Smooth muscle cell (in vitro differentiated cells): ENCODE measurements at regions not wholly inside any gene's neighbourhood (a gene's known extent, or its start where the extent isn't known, plus 50 kb on each side); places are given as distances from the start of the nearest gene placed in this dataset.

Experiments
- DNase-seq: peaks from one replicate; lab custom pipeline; 2025; ENCODE audit not compliant: unreplicated experiment; lab: John Stamatoyannopoulos, UW
- H2AFZ ChIP-seq: fragments of 200-600 bp; sonication (generic); 2 replicates; pipeline ENCODE4 v1.6.0; 2016; ENCODE audit warnings: antibody characterized with exemption, low read depth, mild to moderate bottlenecking
- H3F3A ChIP-seq: fragments of 200-600 bp; sonication (generic); 2 replicates; pipeline ENCODE4 v1.6.0; 2017; ENCODE audit warnings: antibody characterized with exemption, low read depth
- H3K27ac ChIP-seq: fragments of 200-600 bp; sonication (generic); 2 replicates; pipeline ENCODE4 v1.5.1; 2016; ENCODE audit warnings: low read depth, mild to moderate bottlenecking
- H3K27me3 ChIP-seq: fragments of 200-600 bp; sonication (generic); 2 replicates; pipeline ENCODE4 v1.6.1; 2016; ENCODE audit warnings: low read depth, mild to moderate bottlenecking
- H3K36me3 ChIP-seq: fragments of 200-600 bp; sonication (generic); 2 replicates; pipeline ENCODE4 v1.5.1; 2016; ENCODE audit warnings: low read depth
- H3K4me1 ChIP-seq: fragments of 200-600 bp; sonication (generic); 2 replicates; pipeline ENCODE4 v1.5.1; 2016; ENCODE audit warnings: low read depth
- H3K4me2 ChIP-seq: fragments of 200-600 bp; sonication (generic); 2 replicates; pipeline ENCODE4 v1.6.0; 2016; ENCODE audit warnings: mild to moderate bottlenecking
- H3K4me3 ChIP-seq: fragments of 200-600 bp; sonication (generic); 2 replicates; pipeline ENCODE4 v1.5.1; 2016; ENCODE audit warnings: mild to moderate bottlenecking
- H3K79me2 ChIP-seq: fragments of 200-600 bp; sonication (generic); 2 replicates; pipeline ENCODE4 v1.6.0; 2016; ENCODE audit warnings: low read depth, mild to moderate bottlenecking
- H3K9ac ChIP-seq: fragments of 200-600 bp; sonication (generic); 2 replicates; pipeline ENCODE4 v1.6.0; 2016; ENCODE audit warnings: low read depth
- H3K9me3 ChIP-seq: fragments of 200-600 bp; sonication (generic); replicated peaks from 2 replicates; pipeline ENCODE4 v1.5.1; 2016; ENCODE audit warnings: low read depth
- H4K20me1 ChIP-seq: fragments of 200-600 bp; sonication (generic); 2 replicates; pipeline ENCODE4 v1.6.0; 2016; ENCODE audit warnings: low read depth
- WGBS: methylation state at CpG from one replicate; pipeline ENCODE4 v1.1.7; 2016; ENCODE audit warnings: low lambda C conversion rate; 5-methylcytosine and 5-hydroxymethylcytosine counted together
- TF ChIP-seq, protein P1 (sequence below): fragments of 200-600 bp; sonication (generic); IDR thresholded peaks from 2 replicates; pipeline ENCODE4 v1.5.1; 2017; ENCODE audit warnings: borderline replicate concordance, mild to moderate bottlenecking, antibody characterized with exemption; ENCODE audit not compliant: insufficient read depth, poor library complexity, severe bottlenecking

- DNase-seq: no peak
- 53% methylated on average over 3 of the region's 3 CpGs for WGBS
- H3K27me3 ChIP-seq: no peaks in the 10 kb centered on the region
Measured at GRCh38 chr3:40924559-40925141, 274.7 kb upstream of the CTNNB1 start.

DNA sequence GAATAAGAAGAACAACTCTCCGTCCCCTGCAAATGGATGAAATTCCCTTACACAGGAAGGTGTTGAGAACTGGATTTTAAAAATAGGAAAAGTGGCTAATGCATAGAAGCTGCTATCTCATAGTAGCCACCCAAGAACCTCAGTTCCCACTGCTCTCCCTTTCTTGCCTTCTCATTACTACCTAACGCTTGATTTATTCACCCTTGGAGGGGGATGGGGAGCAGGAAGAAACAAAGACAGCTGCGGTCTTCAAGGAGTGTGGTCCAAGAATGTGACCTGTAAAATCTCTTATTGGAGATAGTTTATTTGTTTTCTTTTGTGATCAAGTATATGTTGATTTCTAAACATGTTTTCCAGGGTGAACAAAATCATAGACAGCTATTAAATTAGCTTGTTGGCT is 274.1 kb upstream of the CTNNB1 start:
- TF ChIP-seq, protein P1, sequence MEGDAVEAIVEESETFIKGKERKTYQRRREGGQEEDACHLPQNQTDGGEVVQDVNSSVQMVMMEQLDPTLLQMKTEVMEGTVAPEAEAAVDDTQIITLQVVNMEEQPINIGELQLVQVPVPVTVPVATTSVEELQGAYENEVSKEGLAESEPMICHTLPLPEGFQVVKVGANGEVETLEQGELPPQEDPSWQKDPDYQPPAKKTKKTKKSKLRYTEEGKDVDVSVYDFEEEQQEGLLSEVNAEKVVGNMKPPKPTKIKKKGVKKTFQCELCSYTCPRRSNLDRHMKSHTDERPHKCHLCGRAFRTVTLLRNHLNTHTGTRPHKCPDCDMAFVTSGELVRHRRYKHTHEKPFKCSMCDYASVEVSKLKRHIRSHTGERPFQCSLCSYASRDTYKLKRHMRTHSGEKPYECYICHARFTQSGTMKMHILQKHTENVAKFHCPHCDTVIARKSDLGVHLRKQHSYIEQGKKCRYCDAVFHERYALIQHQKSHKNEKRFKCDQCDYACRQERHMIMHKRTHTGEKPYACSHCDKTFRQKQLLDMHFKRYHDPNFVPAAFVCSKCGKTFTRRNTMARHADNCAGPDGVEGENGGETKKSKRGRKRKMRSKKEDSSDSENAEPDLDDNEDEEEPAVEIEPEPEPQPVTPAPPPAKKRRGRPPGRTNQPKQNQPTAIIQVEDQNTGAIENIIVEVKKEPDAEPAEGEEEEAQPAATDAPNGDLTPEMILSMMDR: no peak
- H3K9ac ChIP-seq: no peak overlapping the region
- 57% methylated on average over 3 of the region's 3 CpGs for WGBS
- no peaks in the 10 kb centered on the region for H3K36me3 ChIP-seq
- H3K4me3 ChIP-seq: no peak overlapping the region
- no peak overlapping the region for H3K4me2 ChIP-seq
- H3K27ac ChIP-seq: no peak overlapping the region
- DNase-seq: no peak
- H3K9me3 ChIP-seq: no peaks in the 10 kb centered on the region
- no peaks in the 10 kb centered on the region for H3F3A ChIP-seq
- H3K27me3 ChIP-seq: no peaks in the 10 kb centered on the region
- H3K4me1 ChIP-seq: peaks cover 10% of the 10 kb centered on the region
- no peak overlapping the region for H2AFZ ChIP-seq
- H3K79me2 ChIP-seq: no peaks in the 10 kb centered on the region
- H4K20me1 ChIP-seq: no peaks in the 10 kb centered on the region

More at GRCh38 chr3:40924559-40925141, 274.7 kb upstream of the CTNNB1 start:
- Histone ChIP-seq H3K36me3 (no peaks in the 10 kb centered on the region), H3K4me2 (no peak overlapping the region), H4K20me1 (no peaks in the 10 kb centered on the region), H3K4me1 (peaks cover 10% of the 10 kb centered on the region), H3K9ac (no peak overlapping the region), H3F3A (no peaks in the 10 kb centered on the region), H3K27ac (no peak overlapping the region), H2AFZ (no peak overlapping the region), H3K4me3 (no peak overlapping the region), H3K79me2 (no peaks in the 10 kb centered on the region), H3K9me3 (no peaks in the 10 kb centered on the region)
- TF ChIP-seq, protein P1: no peak

- no peak overlapping the region for H3K4me3 ChIP-seq
- DNase-seq: no peak
- H3K79me2 ChIP-seq: no peaks in the 10 kb centered on the region
- H2AFZ ChIP-seq: no peak overlapping the region
- H3F3A ChIP-seq: no peaks in the 10 kb centered on the region
- H3K9me3 ChIP-seq: no peaks in the 10 kb centered on the region
- H3K27ac ChIP-seq: no peak overlapping the region
- no peaks in the 10 kb centered on the region for H4K20me1 ChIP-seq
- no peak overlapping the region for H3K9ac ChIP-seq
- H3K36me3 ChIP-seq: no peaks in the 10 kb centered on the region
- TF ChIP-seq, protein P1: no peak
- H3K4me2 ChIP-seq: no peak overlapping the region
- H3K27me3 ChIP-seq: no peaks in the 10 kb centered on the region
- peaks cover 6% of the 10 kb centered on the region for H3K4me1 ChIP-seq
Measured at GRCh38 chr3:40930131-40930538, 269.2 kb upstream of the CTNNB1 start.

- H3K4me1 ChIP-seq: peaks cover 1% of the 10 kb centered on the region
- H2AFZ ChIP-seq: no peak overlapping the region
- no peak for DNase-seq
- H3K27ac ChIP-seq: no peak overlapping the region
- H4K20me1 ChIP-seq: no peaks in the 10 kb centered on the region
- H3F3A ChIP-seq: no peaks in the 10 kb centered on the region
- H3K9ac ChIP-seq: no peak overlapping the region
- H3K36me3 ChIP-seq: no peaks in the 10 kb centered on the region
- no peak overlapping the region for H3K4me2 ChIP-seq
- no peaks in the 10 kb centered on the region for H3K27me3 ChIP-seq
- TF ChIP-seq, protein P1: no peak
- H3K9me3 ChIP-seq: no peaks in the 10 kb centered on the region
- no peaks in the 10 kb centered on the region for H3K79me2 ChIP-seq
- no peak overlapping the region for H3K4me3 ChIP-seq
Measured at GRCh38 chr3:40930756-40931155, 268.5 kb upstream of the CTNNB1 start.
